RWPE2 (cell line): ENCODE measurements at regions not wholly inside any gene's neighbourhood (a gene's known extent, or its start where the extent isn't known, plus 50 kb on each side); places are given as distances from the start of the nearest gene placed in this dataset.
A peak's percentile ranks its signal among the peaks of the same experiment; 100 is the strongest.

Experiments used
- ATAC-seq: fragments of 200-7000 bp; cut with Tn5 transposase; 3 replicates; pipeline ENCODE4 v1.9.1; 2021; ENCODE audit warnings: low read depth
- DNase-seq: peaks from one replicate; pipeline ENCODE4 v3.0.0-alpha.2; 2020; ENCODE audit warnings: low spot score
- H3K27ac ChIP-seq: fragments of 450-650 bp; 2 replicates; pipeline ENCODE4 v1.5.1; 2017; ENCODE audit warnings: mild to moderate bottlenecking; ENCODE audit not compliant: poor library complexity, severe bottlenecking
- H3K27me3 ChIP-seq: fragments of 250-450 bp; sonication (Bioruptor Pico); 2 replicates; pipeline ENCODE4 v1.5.1; 2021; ENCODE audit warnings: mild to moderate bottlenecking, moderate library complexity; ENCODE audit not compliant: insufficient read depth, poor library complexity, severe bottlenecking
- H3K36me3 ChIP-seq: fragments of 250-450 bp; sonication (Bioruptor Pico); 2 replicates; pipeline ENCODE4 v1.5.1; 2020; ENCODE audit warnings: low read depth, mild to moderate bottlenecking, moderate library complexity
- H3K4me1 ChIP-seq: fragments of 250-450 bp; sonication (Bioruptor Pico); 2 replicates; pipeline ENCODE4 v1.5.1; 2021; ENCODE audit warnings: mild to moderate bottlenecking, moderate library complexity; ENCODE audit not compliant: insufficient read depth, poor library complexity, severe bottlenecking
- H3K4me3 ChIP-seq: fragments of 250-450 bp; sonication (Bioruptor Pico); 2 replicates; pipeline ENCODE4 v1.5.1; 2021; ENCODE audit warnings: mild to moderate bottlenecking, moderate library complexity; ENCODE audit not compliant: severe bottlenecking
- H3K9me3 ChIP-seq: fragments of 250-450 bp; sonication (Bioruptor Pico); 2 replicates; pipeline ENCODE4 v1.5.1; 2021; ENCODE audit warnings: mild to moderate bottlenecking, moderate library complexity; ENCODE audit not compliant: severe bottlenecking
- TF ChIP-seq, protein P1 (sequence below): fragments of 450-650 bp; IDR thresholded peaks from one replicate; pipeline ENCODE4 v1.5.1; 2017; ENCODE audit warnings: mild to moderate bottlenecking, moderate library complexity; ENCODE audit not compliant: poor library complexity, severe bottlenecking

DNA sequence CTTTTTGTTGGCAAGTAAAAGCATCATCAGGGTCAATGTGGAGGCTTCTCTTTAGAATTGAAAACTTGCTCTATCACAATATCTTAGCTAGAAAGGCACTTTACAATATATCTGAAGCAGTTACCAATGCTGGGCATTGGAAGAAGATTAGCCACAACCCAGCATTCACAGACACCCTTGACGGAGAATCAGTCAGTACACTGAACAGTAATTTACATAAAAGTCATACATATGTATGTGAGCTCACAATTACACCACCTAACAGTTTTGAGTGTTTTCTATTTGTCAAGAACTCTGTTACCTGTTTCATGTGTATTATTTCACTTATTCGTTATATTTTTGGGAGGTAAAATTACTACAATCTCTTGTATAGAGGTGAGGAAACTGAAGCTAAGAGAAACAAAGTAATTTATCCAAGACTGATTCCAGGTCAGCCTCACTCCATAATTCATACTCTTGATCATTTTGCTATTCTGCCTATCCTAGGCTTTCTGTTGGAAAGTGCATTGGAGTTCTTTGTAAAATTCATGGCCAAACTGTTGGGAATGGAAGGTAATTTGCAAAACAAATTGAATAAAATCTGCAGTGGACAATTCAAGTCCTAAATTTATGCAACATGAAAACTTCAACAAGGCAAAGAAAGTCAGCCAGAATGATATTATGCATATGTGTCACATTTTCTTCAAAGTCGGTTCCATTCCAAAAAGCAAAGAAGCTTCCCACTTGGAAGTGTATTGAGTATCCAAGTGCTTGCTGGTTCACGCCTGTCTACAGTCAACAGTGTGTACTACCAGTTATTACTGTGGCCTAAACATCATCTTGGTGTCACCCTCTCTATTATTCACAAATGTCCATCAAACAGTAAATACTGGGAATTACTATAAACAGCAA, 223.7 kb upstream of the SEMA6D start:
- peaks cover 8% of the 10 kb centered on the region for H3K27me3 ChIP-seq
- no peak overlapping the region for H3K4me3 ChIP-seq
- TF ChIP-seq, protein P1, sequence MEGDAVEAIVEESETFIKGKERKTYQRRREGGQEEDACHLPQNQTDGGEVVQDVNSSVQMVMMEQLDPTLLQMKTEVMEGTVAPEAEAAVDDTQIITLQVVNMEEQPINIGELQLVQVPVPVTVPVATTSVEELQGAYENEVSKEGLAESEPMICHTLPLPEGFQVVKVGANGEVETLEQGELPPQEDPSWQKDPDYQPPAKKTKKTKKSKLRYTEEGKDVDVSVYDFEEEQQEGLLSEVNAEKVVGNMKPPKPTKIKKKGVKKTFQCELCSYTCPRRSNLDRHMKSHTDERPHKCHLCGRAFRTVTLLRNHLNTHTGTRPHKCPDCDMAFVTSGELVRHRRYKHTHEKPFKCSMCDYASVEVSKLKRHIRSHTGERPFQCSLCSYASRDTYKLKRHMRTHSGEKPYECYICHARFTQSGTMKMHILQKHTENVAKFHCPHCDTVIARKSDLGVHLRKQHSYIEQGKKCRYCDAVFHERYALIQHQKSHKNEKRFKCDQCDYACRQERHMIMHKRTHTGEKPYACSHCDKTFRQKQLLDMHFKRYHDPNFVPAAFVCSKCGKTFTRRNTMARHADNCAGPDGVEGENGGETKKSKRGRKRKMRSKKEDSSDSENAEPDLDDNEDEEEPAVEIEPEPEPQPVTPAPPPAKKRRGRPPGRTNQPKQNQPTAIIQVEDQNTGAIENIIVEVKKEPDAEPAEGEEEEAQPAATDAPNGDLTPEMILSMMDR: no peak
- no peak overlapping the region for H3K27ac ChIP-seq
- ATAC-seq (no peak), DNase-seq (no peak)
- no peaks in the 10 kb centered on the region for H3K36me3 ChIP-seq
- H3K9me3 ChIP-seq: no peaks in the 10 kb centered on the region
- H3K4me1 ChIP-seq: no peaks in the 10 kb centered on the region

DNA sequence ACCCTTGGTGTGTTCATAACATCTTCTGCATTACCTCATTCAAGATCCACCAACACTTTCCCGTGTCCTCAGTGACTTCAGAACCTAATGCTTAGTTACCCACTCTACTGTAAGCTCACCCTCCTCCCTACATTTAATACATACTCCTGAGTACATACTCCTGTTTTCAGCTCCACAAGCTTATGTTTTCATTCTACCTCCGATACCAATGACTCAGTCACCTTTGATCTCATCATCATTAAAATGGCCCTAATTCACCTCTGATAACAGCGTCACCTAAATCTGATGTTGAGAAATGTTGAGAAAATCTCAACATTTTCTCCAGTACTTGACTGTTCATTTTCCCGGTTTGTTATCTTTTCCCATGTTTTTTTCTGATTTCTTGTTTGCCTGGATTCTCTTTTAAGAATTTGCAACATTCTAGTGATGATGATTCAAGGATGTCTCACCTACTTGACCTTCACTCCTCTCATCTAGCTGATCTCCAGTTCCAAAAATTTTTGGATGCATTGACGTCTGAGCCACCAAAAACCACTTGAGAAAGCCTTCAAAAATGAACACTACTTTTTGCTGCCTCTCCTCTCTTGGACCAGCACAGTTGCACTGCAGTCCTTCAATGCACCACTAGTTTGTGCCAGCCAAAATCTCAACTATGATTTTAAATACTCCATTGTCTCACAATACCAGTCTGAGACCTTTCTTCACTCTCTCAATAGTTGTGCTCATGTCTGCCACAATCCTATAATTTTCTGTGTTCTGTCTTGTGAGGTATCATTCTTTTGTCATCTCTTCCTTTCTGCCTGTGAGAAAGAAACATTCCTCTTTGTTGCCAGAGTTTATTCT, 220.7 kb upstream of the SEMA6D start:
- Histone ChIP-seq H3K4me1 (no peaks in the 10 kb centered on the region), H3K9me3 (no peaks in the 10 kb centered on the region), H3K27me3 (peaks cover 4% of the 10 kb centered on the region), H3K4me3 (no peak overlapping the region), H3K27ac (no peak overlapping the region), H3K36me3 (no peaks in the 10 kb centered on the region)
- DNase-seq: no peak
- ATAC-seq: no peak; the same call in 2 of the 3 replicates
- TF ChIP-seq, protein P1: peak; percentile 7

DNA sequence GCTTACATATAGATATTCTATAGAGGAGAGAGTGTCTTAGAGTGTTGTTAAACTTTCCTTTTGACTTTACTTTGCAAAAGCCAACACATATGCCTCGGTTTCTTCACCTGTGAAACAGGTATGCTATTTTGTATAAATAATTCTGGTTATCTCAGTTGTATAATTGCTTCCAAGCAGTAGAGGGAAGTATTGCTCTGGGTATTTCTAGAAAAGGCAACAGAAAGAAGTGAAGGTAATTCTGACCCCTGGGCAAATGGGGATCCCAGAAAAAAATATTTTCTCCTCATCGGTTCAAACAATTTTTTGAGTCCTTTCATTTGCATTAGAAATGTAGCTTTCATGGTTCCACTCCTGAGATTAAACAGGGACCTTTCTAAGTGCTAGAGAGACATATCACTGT, 216.5 kb upstream of the SEMA6D start:
- DNase-seq (no peak), ATAC-seq (no peak)
- Histone ChIP-seq H3K4me3 (no peak overlapping the region), H3K4me1 (no peaks in the 10 kb centered on the region), H3K9me3 (no peaks in the 10 kb centered on the region), H3K27ac (no peak overlapping the region), H3K27me3 (no peaks in the 10 kb centered on the region), H3K36me3 (no peaks in the 10 kb centered on the region)
- TF ChIP-seq, protein P1: peak; percentile 64

DNA sequence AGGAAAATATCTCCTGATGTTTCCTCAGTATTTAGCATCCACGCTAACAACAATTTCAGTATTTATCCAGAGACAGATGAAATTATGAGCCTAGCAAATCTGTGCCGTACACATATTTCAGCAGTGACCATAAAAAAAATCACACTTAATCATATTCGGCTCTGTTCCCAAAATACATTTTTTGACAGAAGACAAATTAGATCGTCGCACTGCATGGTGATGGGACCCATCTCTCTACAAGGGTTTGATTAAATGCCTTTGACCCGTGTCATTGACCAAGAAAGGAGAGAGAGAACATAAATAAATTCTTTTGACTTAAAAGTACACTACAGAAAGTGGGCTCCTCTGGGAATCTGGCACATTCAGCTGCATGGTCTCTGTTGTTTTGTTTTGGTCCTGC, 215.3 kb upstream of the SEMA6D start:
- H3K36me3 ChIP-seq: no peaks in the 10 kb centered on the region
- no peak for DNase-seq
- no peak overlapping the region for H3K4me3 ChIP-seq
- no peaks in the 10 kb centered on the region for H3K27me3 ChIP-seq
- no peak overlapping the region for H3K27ac ChIP-seq
- no peaks in the 10 kb centered on the region for H3K9me3 ChIP-seq
- ATAC-seq: no peak
- H3K4me1 ChIP-seq: no peaks in the 10 kb centered on the region
- TF ChIP-seq, protein P1: no peak
